ENCODE measurements at regions not wholly inside any gene's neighbourhood (a gene's known extent, or its start where the extent isn't known, plus 50 kb on each side); places are given as distances from the start of the nearest gene placed in this dataset.

GRCh38 chr5:122605236-122605635 lies 169.6 kb upstream of the SNX2 start:
- Histone ChIP-seq H3K23ac (ENCODE audit: insufficient read length, low read depth, low read length) (no peak overlapping the region), H3K9me3 (ENCODE audit: control insufficient read depth, low read depth, low read length) (no peaks in the 10 kb centered on the region), H3K27ac (ENCODE audit: insufficient read length, low read depth, low read length) (no peak overlapping the region), H2BK120ac (ENCODE audit: low read depth, low read length, poor library complexity, severe bottlenecking) (no peak overlapping the region), H3K27me3 (ENCODE audit: insufficient read depth, low read length) (no peaks in the 10 kb centered on the region), H2BK15ac (ENCODE audit: low read depth, low read length) (no peak overlapping the region), H4K8ac (replicated peaks; ENCODE audit: insufficient read length, low read depth, low read length) (no peak overlapping the region), H2AK5ac (ENCODE audit: insufficient read length, low read length) (no peak overlapping the region), H3K4me2 (ENCODE audit: insufficient read depth, insufficient read length, low read length) (no peak overlapping the region), H3K56ac (ENCODE audit: insufficient read length, low read depth, low read length) (no peak overlapping the region), H3K79me1 (ENCODE audit: insufficient read depth, low read depth, low read length, poor library complexity, severe bottlenecking) (no peaks in the 10 kb centered on the region), H3K14ac (ENCODE audit: insufficient read depth, low read length) (no peak overlapping the region), H2AFZ (ENCODE audit: low read length) (no peak overlapping the region), H3K4me1 (ENCODE audit: insufficient read depth, low read length) (no peaks in the 10 kb centered on the region), H3K18ac (ENCODE audit: insufficient read length, low read depth, low read length) (no peak overlapping the region), H4K91ac (ENCODE audit: insufficient read length, low read depth, low read length) (no peak overlapping the region), H2BK20ac (ENCODE audit: low read depth, low read length, poor library complexity, severe bottlenecking) (no peak overlapping the region), H2BK5ac (ENCODE audit: insufficient read length, low read length) (no peak overlapping the region), H3K79me2 (ENCODE audit: insufficient read depth, low read length) (no peaks in the 10 kb centered on the region), H3T11ph (ENCODE audit: low read length) (no peak overlapping the region), H3K23me2 (ENCODE audit: insufficient read length, low read depth, low read length, poor library complexity, severe bottlenecking) (no peaks in the 10 kb centered on the region), H4K20me1 (ENCODE audit: control insufficient read depth, insufficient read depth, insufficient read length) (no peaks in the 10 kb centered on the region), H2BK12ac (ENCODE audit: insufficient read length, low read depth, low read length) (no peak overlapping the region), H4K5ac (ENCODE audit: insufficient read length, low read depth, low read length) (no peak overlapping the region), H3K4ac (ENCODE audit: low read depth, low read length) (no peak overlapping the region), H3K9ac (ENCODE audit: extremely low read depth, insufficient read length, low read length) (no peak overlapping the region)
- Mint-ChIP-seq H3K27ac (no peak overlapping the region), H3K9me3 (peaks cover 15 to 16% of the 10 kb centered on the region in 2 experiments), H3K4me3 (no peak overlapping the region), H3K27me3 (ENCODE audit: low read depth) (no peaks in the 10 kb centered on the region), H3K4me1 (no peaks in the 10 kb centered on the region), H3K36me3 (ENCODE audit: insufficient read depth in 1 of 3, low read depth in 3 of 3) (peaks cover 6 to 12% (median 11%) of the 10 kb centered on the region in 3 experiments; a peak in 6 of 7 replicates)
- no peak for DNase-seq
- TF ChIP-seq, protein P1, sequence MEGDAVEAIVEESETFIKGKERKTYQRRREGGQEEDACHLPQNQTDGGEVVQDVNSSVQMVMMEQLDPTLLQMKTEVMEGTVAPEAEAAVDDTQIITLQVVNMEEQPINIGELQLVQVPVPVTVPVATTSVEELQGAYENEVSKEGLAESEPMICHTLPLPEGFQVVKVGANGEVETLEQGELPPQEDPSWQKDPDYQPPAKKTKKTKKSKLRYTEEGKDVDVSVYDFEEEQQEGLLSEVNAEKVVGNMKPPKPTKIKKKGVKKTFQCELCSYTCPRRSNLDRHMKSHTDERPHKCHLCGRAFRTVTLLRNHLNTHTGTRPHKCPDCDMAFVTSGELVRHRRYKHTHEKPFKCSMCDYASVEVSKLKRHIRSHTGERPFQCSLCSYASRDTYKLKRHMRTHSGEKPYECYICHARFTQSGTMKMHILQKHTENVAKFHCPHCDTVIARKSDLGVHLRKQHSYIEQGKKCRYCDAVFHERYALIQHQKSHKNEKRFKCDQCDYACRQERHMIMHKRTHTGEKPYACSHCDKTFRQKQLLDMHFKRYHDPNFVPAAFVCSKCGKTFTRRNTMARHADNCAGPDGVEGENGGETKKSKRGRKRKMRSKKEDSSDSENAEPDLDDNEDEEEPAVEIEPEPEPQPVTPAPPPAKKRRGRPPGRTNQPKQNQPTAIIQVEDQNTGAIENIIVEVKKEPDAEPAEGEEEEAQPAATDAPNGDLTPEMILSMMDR (conservative IDR thresholded peaks at IDR 0.05) = no peak
- no CpG with 5 or more reads among the region's 4 CpGs for WGBS (ENCODE audit: extremely low coverage, insufficient read length, low lambda C conversion rate)

Measured in H9 (cell line).